ENCODE measurements at regions not wholly inside any gene's neighbourhood (a gene's known extent, or its start where the extent isn't known, plus 50 kb on each side); places are given as distances from the start of the nearest gene placed in this dataset.

- TF ChIP-seq ZNF221 (tag by site-specific recombination; IDR thresholded peaks at IDR 0.05; ENCODE audit: borderline replicate concordance) = no peak
- TF ChIP-seq ZNF10 (tag by site-specific recombination; IDR thresholded peaks at IDR 0.05) = no peak
- no peak for TF ChIP-seq RBAK (tag by site-specific recombination; IDR thresholded peaks at IDR 0.05)
- no peak for TF ChIP-seq YY1 (tag by site-specific recombination; IDR thresholded peaks at IDR 0.05)
- no peak for TF ChIP-seq ZNF660 (tag by site-specific recombination; IDR thresholded peaks at IDR 0.05)
- no peak for TF ChIP-seq ZNF211 (tag by site-specific recombination; IDR thresholded peaks at IDR 0.05; ENCODE audit: low read depth)
- TF ChIP-seq KLF8 (tag by site-specific recombination; IDR thresholded peaks at IDR 0.05) = no peak
- TF ChIP-seq ZNF394 (tag by site-specific recombination; IDR thresholded peaks at IDR 0.05; ENCODE audit: borderline replicate concordance) = no peak
- no peak for TF ChIP-seq ZNF776 (tag by site-specific recombination; IDR thresholded peaks at IDR 0.05; ENCODE audit: borderline replicate concordance)
- TF ChIP-seq ZNF214 (tag by site-specific recombination; IDR thresholded peaks at IDR 0.05; ENCODE audit: borderline replicate concordance) = no peak
- TF ChIP-seq ZNF514 (tag by site-specific recombination; IDR thresholded peaks at IDR 0.05) = no peak
- no peak for TF ChIP-seq ZNF558 (tag by site-specific recombination; IDR thresholded peaks at IDR 0.05)
- TF ChIP-seq ZNF292 (tag by site-specific recombination; IDR thresholded peaks at IDR 0.05; ENCODE audit: borderline replicate concordance, low read depth) = no peak
- no peak for TF ChIP-seq ZNF335 (tag by site-specific recombination; conservative IDR thresholded peaks at IDR 0.05)
- no peak for TF ChIP-seq ZNF391 (tag by site-specific recombination; IDR thresholded peaks at IDR 0.05; ENCODE audit: borderline replicate concordance, low read depth)
- TF ChIP-seq OVOL3 (tag by site-specific recombination; IDR thresholded peaks at IDR 0.05) = no peak
- TF ChIP-seq ZNF202 (tag by site-specific recombination; IDR thresholded peaks at IDR 0.05; ENCODE audit: borderline replicate concordance) = no peak
- TF ChIP-seq ZNF747 (tag by site-specific recombination; IDR thresholded peaks at IDR 0.05) = no peak
- TF ChIP-seq ZNF24 (tag by site-specific recombination; IDR thresholded peaks at IDR 0.05) = no peak
- no peak for TF ChIP-seq ZNF239 (tag by site-specific recombination; IDR thresholded peaks at IDR 0.05)
- no peaks in the 10 kb centered on the region for H3K36me3 ChIP-seq (ENCODE audit: control insufficient read depth in 2 of 2, insufficient read depth in 1 of 2, low read length in 2 of 2)
- POLR2A ChIA-PET = no interaction called here
- no peak overlapping the region for H3K4me3 ChIP-seq (ENCODE audit: low read depth, low read length)
- no peak overlapping the region for H3K27ac ChIP-seq (ENCODE audit: extremely low read depth, low read depth, low read length)
- CTCF ChIA-PET = no interaction called here
- H3K4me1 ChIP-seq (ENCODE audit: control insufficient read depth, insufficient read depth, low read length) = no peaks in the 10 kb centered on the region
- no peaks in the 10 kb centered on the region for H3K9me3 ChIP-seq (ENCODE audit: control insufficient read depth, insufficient read depth, low read depth, low read length)
Observed at GRCh38 chr21:15562748-15563147, 167.0 kb upstream of the USP25 start.

GRCh38 chr21:15564907-15565306 is 164.9 kb upstream of the USP25 start:
- no peak for TF ChIP-seq ZNF341 (tag by site-specific recombination; IDR thresholded peaks at IDR 0.05; ENCODE audit: low read depth)
- TF ChIP-seq BCL11B (tag by site-specific recombination; IDR thresholded peaks at IDR 0.05; ENCODE audit: low read depth) = no peak
- TF ChIP-seq ZNF837 (tag by site-specific recombination; IDR thresholded peaks at IDR 0.05) = no peak
- no peak for TF ChIP-seq PRDM6 (tag by site-specific recombination; IDR thresholded peaks at IDR 0.05)
- no peak for TF ChIP-seq PBX3 (CRISPR knock-in tag; IDR thresholded peaks at IDR 0.05)
- TF ChIP-seq ZNF660 (tag by site-specific recombination; IDR thresholded peaks at IDR 0.05) = no peak
- TF ChIP-seq ZFHX2 (tag by site-specific recombination; conservative IDR thresholded peaks at IDR 0.05) = no peak
- TF ChIP-seq ZNF148 (tag by site-specific recombination; IDR thresholded peaks at IDR 0.05; ENCODE audit: borderline replicate concordance) = no peak
- TF ChIP-seq ZNF239 (tag by site-specific recombination; IDR thresholded peaks at IDR 0.05) = no peak
- H3K4me3 ChIP-seq (ENCODE audit: low read depth, low read length) = no peak overlapping the region
- no peaks in the 10 kb centered on the region for H3K4me1 ChIP-seq (ENCODE audit: control insufficient read depth, insufficient read depth, low read length)
- ChIA-PET POLR2A (no interaction called here), CTCF (interaction anchor here (0.6 to 1.0 kb wide), 2 partner anchors 28 to 49 kb away, joined by 3 to 4 read pairs; no protein-coding TSS in a partner anchor)
- no peaks in the 10 kb centered on the region for H3K36me3 ChIP-seq (ENCODE audit: control insufficient read depth in 2 of 2, insufficient read depth in 1 of 2, low read length in 2 of 2)
- H3K27ac ChIP-seq (ENCODE audit: extremely low read depth, low read depth, low read length) = no peak overlapping the region
- no peaks in the 10 kb centered on the region for H3K9me3 ChIP-seq (ENCODE audit: control insufficient read depth, insufficient read depth, low read depth, low read length)

Data from HEK293 (cell line).